Body of pancreas (tissue), 4 donors: ENCODE measurements at regions not wholly inside any gene's neighbourhood (a gene's known extent, or its start where the extent isn't known, plus 50 kb on each side); places are given as distances from the start of the nearest gene placed in this dataset.

Experiments
- POLR2A ChIP-seq, 3 donors: fragments of 450-650 bp; IDR thresholded peaks; one replicate each; pipeline ENCODE4 v1.6.1; 2016; ENCODE audit warnings: antibody characterized with exemption in 3 of 3, mild to moderate bottlenecking in 2 of 3
- TF ChIP-seq, protein P1 (sequence below), 7 experiments: fragments of 450-650 bp in 4 of 7; fragments of 200-600 bp in 3 of 7; sonication (generic) in 3 of 7; IDR thresholded peaks; one replicate each; pipeline ENCODE4 v1.5.1; 2016 to 2019; ENCODE audit warnings: antibody characterized with exemption in 7 of 7

DNA sequence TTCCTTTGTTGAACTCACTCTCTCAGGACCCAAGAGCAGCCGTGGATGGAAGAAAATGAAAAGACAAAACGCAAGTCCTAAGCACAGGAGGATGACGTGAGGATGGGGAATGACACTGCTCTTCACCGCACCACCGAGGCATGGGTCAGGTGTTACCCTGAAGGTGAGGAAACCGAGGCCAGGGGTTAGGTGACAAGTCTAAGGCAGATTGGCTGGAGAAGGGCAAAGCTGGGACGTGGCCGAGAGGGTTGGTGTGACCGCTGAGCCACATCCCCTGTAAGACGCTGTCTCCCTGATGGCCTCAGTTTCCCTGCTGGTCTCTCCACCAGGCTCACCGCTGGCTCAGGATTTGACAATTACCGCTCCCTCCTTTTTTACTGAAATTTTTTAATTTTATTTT is 284.4 kb downstream of the CTTN start:
- TF ChIP-seq, protein P1, sequence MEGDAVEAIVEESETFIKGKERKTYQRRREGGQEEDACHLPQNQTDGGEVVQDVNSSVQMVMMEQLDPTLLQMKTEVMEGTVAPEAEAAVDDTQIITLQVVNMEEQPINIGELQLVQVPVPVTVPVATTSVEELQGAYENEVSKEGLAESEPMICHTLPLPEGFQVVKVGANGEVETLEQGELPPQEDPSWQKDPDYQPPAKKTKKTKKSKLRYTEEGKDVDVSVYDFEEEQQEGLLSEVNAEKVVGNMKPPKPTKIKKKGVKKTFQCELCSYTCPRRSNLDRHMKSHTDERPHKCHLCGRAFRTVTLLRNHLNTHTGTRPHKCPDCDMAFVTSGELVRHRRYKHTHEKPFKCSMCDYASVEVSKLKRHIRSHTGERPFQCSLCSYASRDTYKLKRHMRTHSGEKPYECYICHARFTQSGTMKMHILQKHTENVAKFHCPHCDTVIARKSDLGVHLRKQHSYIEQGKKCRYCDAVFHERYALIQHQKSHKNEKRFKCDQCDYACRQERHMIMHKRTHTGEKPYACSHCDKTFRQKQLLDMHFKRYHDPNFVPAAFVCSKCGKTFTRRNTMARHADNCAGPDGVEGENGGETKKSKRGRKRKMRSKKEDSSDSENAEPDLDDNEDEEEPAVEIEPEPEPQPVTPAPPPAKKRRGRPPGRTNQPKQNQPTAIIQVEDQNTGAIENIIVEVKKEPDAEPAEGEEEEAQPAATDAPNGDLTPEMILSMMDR (IDR thresholded peaks at IDR 0.05), result no peak
- TF ChIP-seq POLR2A (IDR thresholded peaks at IDR 0.05), result no peak
